Amniotic epithelial cell (primary cell): ENCODE measurements at regions not wholly inside any gene's neighbourhood (a gene's known extent, or its start where the extent isn't known, plus 50 kb on each side); places are given as distances from the start of the nearest gene placed in this dataset.

Source experiments
- DNase-seq: peaks from one replicate; pipeline ENCODE4 v3.0.0-alpha.2; 2010; ENCODE audit warnings: low read depth

DNA sequence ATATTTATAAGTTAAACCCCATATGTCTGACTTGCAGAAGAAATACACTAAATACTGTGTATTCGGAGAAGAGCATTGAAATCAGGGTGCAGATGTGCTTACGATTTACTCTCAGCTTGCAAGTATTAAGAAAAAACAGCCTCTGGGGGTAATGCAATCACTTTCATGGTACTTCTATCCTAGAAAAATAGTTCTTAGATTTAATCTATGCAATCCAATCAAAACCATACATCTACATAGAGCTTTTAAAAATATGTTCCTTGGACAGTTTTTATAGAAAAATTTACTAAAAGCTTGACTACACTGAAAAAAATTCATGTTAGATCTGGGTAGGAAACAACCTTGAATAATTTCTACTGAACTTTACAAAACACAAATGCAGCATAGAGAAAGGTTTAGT, 890.3 kb upstream of the ADGRL2 start:
- DNase-seq = no peak

DNA sequence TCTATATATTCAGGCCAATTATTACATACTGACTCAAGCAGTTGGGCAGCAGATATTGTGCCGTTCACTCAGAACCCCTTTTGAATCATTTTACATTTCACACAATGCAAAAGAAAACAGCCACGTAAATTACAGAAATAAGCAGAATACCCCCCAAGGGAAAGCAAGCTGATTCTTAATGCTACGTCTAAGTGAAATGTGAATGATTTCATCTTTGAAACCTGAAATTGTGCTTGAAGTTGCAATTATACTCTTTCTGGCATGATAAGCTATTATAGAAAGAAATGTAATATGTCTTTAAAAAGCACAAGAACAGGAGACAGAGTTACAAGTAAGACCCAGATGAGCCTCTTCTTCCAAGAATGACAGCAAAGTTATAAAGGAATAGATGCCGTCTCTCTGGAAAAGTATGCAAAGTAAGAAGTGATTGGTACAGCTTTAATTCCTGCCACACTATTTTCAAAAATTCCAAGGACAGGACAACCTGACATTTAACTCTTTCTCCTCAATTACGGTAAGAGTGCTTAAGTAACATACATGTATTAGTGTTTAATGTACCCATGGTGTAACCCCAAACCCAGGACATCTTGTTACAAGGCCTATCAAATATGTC, 891.5 kb upstream of the ADGRL2 start:
- no peak for DNase-seq

DNA sequence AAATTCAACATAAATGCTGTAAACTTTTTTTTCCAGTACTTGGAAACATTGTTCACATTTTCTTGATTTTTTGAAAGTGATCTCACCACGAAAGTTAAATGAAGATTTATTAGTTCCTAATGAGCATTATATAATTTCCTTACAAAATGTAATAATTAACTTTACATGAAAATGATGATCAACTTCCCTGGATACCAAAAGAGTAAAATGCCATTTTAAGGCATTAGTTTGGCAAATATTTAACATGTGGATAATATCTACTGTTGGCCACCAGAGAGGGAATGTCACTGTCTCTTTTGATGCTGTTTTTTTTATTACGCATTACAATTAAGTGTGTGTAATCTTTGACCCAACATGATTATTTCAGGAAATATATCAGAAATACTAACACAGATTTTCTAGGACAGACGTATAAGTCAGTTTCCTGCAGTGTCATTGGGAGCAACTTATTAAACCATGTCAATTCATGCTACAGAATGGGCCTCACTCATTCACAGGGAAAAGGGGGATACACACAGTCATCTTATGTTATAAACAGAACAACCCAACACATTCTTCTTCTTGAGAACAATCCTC, 903.9 kb upstream of the ADGRL2 start:
- DNase-seq = no peak

DNA sequence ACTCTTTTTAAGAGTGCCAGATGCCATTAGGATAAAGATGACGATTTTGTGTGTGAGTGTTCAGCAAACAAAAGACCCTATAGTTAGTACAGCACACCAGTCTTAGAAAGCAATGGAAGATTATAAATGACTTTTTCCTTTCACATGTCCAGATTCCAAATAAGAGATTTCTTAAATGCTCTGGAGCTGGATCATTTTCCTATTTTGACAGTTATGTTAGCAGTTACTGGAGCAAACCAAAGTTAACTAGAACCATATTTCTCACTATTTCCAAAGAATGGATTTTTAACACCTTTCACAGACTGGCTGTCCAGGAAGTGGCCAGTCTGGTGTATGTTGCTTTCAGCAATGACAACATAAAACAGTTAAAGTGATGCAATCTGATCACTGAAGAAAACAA, 905.8 kb upstream of the ADGRL2 start:
- DNase-seq = no peak

DNA sequence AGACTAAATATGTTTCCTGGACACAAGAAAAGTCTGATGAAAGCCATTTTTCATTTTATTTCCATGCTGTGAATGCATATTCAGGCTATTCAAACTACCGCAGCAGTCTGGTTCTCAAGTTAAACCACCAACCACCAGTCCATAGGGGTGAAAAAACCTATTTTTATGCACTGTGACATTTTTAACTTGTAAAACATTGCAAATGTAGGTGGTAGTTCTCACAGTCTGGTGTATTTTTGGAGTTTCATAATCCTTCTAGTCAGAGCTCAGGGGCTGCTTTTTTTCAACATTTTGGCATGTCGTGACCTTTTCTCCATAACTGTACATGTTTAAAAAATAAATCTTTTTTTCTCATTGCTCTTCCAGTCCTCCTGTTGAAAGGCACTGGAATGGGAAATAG, 907.6 kb upstream of the ADGRL2 start:
- peak; percentile 44 for DNase-seq

DNA sequence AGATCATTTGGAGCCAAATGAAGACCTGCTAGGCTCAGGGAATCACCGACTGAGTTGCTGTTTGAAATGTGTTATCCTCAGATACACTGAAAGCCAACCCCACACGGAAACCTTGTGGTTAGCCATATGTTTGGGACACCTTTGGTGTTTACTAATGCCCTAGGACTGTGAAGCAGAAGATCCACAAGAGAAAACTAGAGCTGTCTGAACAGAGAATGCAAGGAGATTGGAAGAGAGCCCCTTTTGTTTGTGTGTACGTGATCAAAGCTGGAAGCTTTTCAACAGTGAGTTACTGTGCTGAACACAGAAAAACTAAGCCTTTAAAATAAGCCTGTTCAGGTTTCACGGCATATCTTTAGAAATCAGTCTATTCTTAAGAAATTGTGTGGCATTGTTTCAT, 908.2 kb upstream of the ADGRL2 start:
- DNase-seq = peak; percentile 4

DNA sequence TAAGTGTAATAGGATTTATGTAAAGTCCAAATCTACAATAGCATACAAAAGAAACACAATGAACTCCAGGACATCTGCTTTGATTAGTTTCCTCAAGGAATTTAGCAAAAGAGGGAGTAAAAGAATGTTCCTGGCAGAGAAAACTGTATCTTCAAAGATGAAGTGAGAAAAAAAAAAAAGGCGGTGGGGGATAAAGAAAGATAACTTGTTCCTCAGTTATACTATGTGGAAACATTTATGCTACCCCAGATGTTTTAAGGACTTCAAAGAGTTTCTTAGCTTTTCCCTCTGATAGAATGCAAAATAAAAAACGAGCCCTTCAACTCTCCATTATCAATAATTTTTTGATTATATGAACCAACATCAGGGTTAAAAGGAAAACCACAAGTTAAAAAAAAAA, 908.9 kb upstream of the ADGRL2 start:
- no peak for DNase-seq

DNA sequence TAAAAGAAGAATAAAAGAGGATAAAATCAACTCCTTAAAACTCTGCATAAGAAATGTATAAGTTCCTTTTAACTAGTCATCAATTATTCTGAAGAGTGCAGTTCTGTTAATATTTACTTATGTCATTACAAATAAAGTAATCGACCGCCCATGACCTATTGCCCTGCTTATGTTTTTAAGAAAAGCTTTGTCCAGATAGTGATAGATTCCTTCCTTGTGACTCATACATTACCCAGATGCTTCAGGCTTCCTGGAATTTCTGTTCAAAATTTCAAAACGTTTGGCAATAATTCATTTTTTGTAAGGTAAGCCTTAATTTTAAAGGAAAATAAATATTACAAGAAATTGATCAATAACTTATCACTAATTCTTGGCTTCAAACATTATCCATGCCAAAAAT, 918.2 kb upstream of the ADGRL2 start:
- DNase-seq = peak; percentile 66

DNA sequence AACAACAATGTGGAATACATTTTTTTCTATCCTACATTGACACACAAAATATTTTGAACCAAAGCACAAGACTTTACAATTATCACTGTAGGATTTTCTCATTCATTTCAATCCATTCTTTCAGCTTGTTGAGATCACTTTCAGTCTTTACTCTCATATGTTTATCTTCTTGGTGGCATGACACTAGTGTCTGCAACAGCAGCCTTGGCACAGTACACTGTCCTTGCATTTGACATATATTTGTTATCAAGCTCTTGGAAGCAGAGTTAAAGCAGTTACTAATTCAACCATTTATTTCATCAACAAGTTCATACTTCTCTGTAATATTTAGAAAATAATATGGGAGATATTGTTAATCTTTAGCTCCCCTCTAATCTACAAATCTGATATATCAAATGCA, 922.4 kb upstream of the ADGRL2 start:
- DNase-seq = no peak

DNA sequence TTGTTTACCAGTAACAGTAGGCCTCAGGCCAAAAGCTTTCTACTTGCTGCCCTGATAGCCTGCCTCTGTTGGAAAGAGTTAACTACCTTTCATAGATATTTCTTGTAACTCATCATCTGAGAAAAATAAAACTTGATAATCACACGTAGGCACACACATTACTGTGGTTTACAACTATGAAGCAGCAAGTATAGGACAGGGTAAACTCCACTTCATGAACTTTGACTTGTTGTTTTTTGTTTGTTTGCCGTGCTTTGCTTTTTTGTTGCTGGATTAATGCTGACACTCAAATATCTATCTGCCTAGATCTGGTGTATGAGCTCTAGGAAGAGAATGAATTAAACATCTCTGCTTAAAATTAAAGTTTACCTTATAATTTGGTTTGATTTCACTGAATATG, 924.7 kb upstream of the ADGRL2 start:
- DNase-seq = no peak

DNA sequence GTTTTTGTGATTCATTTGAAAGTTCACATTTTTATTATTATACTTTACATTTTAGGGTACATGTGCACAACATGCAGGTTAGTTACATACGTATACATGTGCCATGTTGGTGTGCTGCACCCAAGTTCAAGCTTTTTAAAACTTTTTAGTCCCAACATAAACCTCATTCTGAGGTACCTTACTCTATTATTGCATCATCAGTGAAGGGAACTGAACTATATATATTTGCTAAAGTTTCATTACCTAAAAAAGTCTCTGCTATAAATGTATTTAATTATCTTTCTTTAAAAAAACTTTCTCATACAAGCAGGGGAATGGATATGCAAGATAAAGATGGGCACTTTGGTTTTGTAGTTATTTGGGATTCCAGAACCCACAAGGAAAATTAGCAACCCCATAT, 931.4 kb upstream of the ADGRL2 start:
- DNase-seq = no peak

DNA sequence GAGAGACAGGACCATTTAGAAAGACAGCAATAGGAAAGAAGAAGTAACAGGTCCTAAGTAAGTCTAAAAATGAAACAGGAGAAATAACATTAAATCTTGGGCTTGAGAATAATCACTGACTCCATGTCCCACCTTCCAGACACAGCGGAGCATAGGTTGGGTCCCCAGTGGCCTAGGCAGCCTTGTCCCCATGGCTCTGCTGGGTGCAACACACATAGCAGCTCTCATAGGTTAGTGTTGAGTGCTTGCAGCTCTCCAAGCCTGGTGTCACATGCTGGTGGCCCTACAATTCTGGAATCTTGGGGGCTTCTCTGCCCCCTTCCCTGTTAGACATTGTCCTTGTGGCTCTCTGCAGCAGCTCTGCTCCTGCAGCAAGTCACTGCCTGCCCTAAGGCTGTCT, 952.8 kb upstream of the ADGRL2 start:
- no peak for DNase-seq

DNA sequence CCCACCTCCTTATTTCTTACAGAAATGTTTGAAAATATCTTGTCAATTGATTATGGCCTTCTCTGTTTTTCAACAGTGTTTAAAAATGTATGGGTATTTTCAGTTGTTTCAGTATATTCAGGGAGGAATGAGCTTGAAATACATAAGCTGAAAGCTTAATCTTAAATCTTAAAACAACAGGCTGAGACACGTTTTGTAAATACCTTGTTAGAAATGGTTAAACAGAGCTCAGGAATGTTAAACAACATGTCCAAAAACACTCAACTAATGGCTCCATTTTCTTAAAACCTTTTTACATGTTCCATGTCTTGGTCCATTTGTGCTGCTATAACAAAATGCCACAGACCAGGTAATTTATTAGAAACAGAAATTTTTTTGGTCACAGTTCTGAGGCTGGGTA, 953.8 kb upstream of the ADGRL2 start:
- DNase-seq = no peak

DNA sequence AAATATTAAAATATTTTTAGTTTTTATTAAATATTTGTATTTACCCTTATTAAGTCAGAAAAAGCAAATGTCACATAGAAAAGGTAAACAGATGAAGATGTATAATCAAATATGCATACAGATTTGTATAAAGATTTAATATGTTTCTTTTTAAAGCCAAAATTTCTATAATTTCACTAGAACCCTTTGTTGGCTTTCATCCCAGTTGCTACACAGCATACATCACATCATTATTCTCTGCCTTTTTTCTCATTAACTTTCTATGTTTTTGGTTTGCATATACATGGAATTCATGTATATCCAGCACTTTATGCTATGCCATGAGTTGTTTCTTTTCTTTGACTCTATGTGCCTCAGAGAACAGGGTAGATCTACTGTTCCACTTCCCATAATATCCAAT, 957.9 kb upstream of the ADGRL2 start:
- no peak for DNase-seq

DNA sequence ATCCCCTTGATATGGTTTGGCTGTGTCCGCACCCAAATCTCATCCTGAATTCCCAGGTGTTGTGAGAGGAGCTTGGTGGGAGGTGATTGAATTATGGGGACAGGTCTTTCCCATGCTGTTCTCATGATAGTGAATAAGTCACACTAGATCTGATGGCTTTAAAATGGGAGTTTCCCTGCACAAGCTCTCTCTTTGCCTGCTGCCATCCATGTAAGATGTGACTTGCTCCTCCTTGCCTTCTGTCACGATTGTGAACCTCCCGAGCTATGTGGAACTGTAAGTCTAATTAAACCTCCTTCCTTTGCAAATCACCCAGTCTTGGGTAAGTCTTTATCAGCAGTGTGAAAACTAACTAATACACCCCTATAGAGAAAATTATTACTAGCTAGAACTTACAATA, 959.5 kb upstream of the ADGRL2 start:
- DNase-seq = no peak

DNA sequence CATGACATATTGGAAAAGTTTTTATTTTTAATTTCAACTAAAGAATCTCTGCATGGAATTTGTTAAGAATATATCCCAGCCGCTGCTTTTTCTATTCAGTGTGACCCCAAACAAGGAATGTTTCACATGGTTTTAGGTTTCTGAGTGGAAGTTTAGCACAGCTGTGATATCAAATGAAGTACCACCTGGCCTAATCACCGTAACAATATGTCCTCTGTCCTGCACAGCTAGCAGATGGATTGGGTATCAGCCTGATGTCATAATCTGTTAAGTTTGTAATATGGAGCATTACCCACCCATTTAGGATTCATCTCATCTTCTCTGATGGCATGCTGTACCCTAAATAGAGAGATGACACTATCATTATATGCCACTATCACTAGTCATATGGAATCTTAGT, 963.7 kb upstream of the ADGRL2 start:
- DNase-seq = no peak

DNA sequence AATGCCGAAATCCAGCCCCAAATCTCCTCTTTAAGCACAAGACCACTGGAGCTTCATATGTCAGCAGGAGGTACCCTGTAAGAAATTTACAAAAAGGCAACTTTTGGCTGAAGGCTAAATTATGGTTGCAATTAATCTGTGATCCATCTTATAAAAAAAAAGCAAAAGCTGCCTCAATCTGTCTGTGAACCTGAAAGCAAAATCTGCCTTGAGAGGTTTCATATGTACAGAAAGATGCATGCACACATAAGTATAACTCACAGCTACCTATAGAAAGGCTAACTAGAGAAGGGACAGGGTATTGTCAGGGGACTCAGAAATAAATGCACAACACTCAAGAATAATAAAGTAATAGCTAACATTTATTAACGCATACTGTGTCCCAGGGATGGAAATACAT, 964.2 kb upstream of the ADGRL2 start:
- no peak for DNase-seq

DNA sequence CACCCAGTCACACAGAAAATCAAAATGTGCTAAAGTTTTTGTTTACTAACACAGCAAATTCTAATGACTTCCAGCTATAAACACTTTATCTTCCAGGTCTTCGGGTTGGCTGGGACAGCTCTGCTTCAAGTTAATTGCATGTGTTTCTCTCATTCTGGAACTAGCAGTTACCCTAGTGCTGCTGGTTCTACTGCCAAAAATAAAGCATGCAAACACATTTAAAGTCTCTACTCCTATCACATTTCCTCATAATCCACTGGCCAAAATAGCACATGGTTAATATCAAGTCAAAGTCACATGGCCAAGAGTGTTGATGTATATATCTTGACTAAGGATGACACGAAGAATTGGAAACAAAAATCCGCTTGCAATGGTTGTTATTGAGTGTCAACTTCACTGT, 973.1 kb upstream of the ADGRL2 start:
- DNase-seq = no peak

DNA sequence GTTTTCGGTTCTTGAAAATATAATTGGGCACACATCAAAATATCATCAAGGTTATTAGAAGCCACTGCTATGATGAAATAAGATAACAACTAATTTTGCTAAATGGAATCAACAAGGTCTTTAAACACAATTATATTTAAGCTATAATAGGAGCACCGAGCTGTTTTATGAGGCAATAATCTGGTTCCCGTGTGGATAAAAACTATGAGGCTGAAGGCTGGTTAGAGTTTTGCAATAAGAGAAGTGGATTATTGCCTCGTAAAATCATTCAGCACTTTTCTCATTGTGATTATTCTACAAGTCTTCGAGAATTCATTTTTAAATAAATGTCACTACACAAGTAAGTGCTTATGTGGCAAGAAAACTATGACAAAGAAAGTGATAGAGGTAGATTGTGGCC, 975.7 kb upstream of the ADGRL2 start:
- DNase-seq = no peak

DNA sequence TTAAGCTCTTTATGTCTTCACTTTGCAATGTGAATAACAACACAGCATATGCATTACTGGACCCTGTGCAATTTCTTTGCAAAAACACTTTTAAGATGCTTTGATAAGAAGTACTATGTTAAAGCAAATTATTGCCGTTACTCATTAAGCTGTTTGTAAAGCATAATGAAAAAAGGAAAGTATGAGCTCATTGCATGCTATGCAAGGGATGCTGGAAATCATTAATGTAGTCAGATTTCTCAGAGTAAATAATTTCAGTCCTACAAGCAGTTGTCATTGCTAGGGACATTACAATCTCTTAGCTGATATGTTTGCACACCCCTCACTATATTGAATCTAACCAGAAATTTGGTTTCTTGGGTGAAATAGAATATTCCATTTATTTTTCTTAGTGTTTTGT, 982.5 kb upstream of the ADGRL2 start:
- no peak for DNase-seq

DNA sequence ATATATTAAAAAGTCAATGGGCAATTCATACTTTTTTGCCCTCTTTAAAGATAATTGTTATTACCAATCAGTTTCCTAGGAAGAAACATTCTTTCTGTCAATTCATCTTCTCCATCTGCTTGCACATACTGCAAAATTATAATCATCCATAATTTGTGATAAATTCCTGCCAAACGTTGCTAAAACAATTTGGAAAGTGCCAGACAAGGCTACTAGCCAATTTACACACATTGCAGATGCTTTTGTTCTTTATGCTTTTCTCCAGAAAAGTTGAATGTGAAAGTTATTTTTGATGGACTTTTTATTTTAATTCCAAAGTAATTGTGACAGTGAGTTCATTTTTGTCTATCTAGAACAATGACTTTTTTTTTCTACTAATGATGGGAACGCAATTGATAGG, 992.8 kb upstream of the ADGRL2 start:
- no peak for DNase-seq

DNA sequence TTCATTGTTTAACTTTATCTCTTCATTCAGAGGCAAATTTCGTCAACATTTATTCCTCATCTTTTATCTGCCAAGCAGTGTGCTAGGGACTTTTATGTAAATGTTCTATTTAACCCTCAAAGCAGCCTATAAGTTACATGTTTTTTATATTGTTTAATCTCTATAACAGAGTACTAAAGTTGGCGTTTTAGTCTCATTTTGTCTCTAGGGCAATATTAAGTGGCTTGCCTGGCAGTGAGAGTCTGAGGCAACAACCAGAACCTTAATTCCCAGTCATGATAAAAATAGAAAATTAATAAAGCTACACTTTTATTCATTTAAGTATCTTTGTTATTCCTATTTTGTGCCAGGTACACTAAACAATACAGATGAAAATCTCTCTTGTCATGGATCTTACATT, 994.3 kb upstream of the ADGRL2 start:
- DNase-seq = no peak

DNA sequence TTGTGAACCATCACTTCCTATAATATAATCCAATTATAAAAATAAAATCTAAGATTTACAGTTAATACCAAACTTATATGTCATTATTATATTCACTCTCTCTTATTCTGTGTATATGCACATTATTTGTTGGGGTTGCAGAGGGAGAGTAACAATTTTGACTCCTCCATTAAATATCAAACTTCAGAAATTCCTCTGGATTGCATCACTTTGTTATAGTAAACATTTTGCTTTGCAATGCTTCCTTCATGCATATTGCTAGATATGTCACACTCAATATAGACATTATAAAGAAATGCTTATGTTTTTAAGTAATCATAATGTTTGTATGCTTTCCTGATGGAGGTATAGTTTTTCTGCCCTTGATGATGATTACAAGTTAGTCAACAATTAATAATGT, 999.0 kb upstream of the ADGRL2 start:
- no peak for DNase-seq

DNA sequence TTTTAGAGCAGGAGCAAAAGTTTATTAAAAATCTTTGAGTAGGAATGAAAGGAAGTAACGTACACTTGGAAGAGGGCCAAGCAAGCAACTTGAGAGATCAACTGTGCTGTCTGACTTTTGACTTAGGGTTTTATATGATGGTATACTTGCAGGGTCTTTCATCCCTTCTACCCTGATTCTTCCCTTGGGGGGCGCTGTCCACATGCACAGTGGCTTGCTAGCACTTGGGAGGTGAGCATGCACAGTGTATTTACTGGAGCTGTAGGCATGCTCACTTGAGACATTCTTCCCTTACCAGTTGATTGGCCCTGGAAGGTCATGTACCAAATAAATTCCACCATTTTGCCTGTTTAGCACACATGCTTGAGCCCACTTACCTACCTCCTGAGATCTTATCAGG, 1001.3 kb upstream of the ADGRL2 start:
- no peak for DNase-seq

DNA sequence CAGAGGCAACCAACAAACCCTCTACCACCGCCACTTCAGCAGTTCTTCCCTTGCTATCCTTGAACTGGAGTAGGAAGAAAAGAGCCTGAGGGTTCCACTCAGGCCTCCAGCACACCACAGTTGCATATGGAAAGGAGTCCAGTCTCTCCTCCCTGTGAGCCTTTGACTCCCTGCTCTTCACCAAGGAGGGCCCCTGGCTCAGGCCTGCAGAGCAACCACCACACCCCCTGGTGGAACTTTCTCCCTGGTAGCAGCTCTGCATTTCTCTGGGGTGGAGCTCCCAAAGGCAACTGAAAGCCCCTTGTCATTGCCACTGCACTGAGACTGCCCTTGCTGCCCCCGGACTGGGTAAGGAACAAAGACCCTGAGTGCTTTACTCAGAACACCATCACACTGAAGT, 1021.5 kb upstream of the ADGRL2 start:
- no peak for DNase-seq
